SHP77 treated with DMSO at 0.1 percent for 48 hours (cell line): ENCODE measurements at regions not wholly inside any gene's neighbourhood (a gene's known extent, or its start where the extent isn't known, plus 50 kb on each side); places are given as distances from the start of the nearest gene placed in this dataset.

Experiments
- DNase-seq: peaks from one replicate; lab custom pipeline; 2025; lab: John Stamatoyannopoulos, UW

- no peak for DNase-seq
Measured at GRCh38 chr19:32241932-32242710, 103.3 kb upstream of the ZNF507 start.

- DNase-seq, result no peak
Measured at GRCh38 chr19:32246006-32246405, 99.4 kb upstream of the ZNF507 start.

- DNase-seq, result no peak
Measured at GRCh38 chr19:32251634-32252332, 93.6 kb upstream of the ZNF507 start.

- no peak for DNase-seq
Measured at GRCh38 chr19:32252333-32252669, 93.1 kb upstream of the ZNF507 start.

- DNase-seq, result no peak
Measured at GRCh38 chr19:32253683-32254508, 91.5 kb upstream of the ZNF507 start.

GRCh38 chr19:32254509-32254890 is 90.9 kb upstream of the ZNF507 start:
- no peak for DNase-seq

- DNase-seq, result no peak
Measured at GRCh38 chr19:32255536-32256295, 89.7 kb upstream of the ZNF507 start.

GRCh38 chr19:32256341-32256975 is 89.0 kb upstream of the ZNF507 start:
- DNase-seq, result no peak

- no peak for DNase-seq
Measured at GRCh38 chr19:32257326-32258073, 87.9 kb upstream of the ZNF507 start.

GRCh38 chr19:32258167-32258566 is 87.2 kb upstream of the ZNF507 start:
- no peak for DNase-seq

GRCh38 chr19:32264568-32264967 is 80.8 kb upstream of the ZNF507 start:
- no peak for DNase-seq

- no peak for DNase-seq
Measured at GRCh38 chr19:32265995-32266394, 79.4 kb upstream of the ZNF507 start.

- no peak for DNase-seq
Measured at GRCh38 chr19:32266460-32266859, 79.0 kb upstream of the ZNF507 start.

- DNase-seq, result no peak
Measured at GRCh38 chr19:32268381-32268780, 77.0 kb upstream of the ZNF507 start.

- no peak for DNase-seq
Measured at GRCh38 chr19:32269831-32270230, 75.6 kb upstream of the ZNF507 start.

GRCh38 chr19:32273483-32273882 is 71.9 kb upstream of the ZNF507 start:
- no peak for DNase-seq

GRCh38 chr19:32287086-32287485 is 58.3 kb upstream of the ZNF507 start:
- no peak for DNase-seq

GRCh38 chr19:32287811-32288227 is 57.6 kb upstream of the ZNF507 start:
- DNase-seq, result no peak

- DNase-seq, result no peak
Measured at GRCh38 chr19:32289566-32290210, 55.7 kb upstream of the ZNF507 start.

GRCh38 chr19:32291876-32292275 is 53.5 kb upstream of the ZNF507 start:
- DNase-seq, result no peak
